Keratinocyte (primary cell): ENCODE measurements at regions not wholly inside any gene's neighbourhood (a gene's known extent, or its start where the extent isn't known, plus 50 kb on each side); places are given as distances from the start of the nearest gene placed in this dataset.

Experiments
- DNase-seq: peaks from one replicate; pipeline ENCODE4 v3.0.0-alpha.2; 2011; ENCODE audit warnings: low read depth, missing footprints, low spot score
- FAIRE-seq: peaks from 2 replicates; lab custom pipeline; 2011; peaks lifted over from hg19 to GRCh38; lab: Jason Lieb, UNC
- H2AFZ ChIP-seq: 2 replicates; pipeline ENCODE4 v1.6.0; 2012; ENCODE audit warnings: low read length, control low read depth, inconsistent platforms; ENCODE audit not compliant: control insufficient read depth
- H3K27ac ChIP-seq: 2 replicates; pipeline ENCODE4 v1.5.1; 2011; ENCODE audit warnings: low read length; ENCODE audit not compliant: control insufficient read depth, insufficient read depth
- H3K27me3 ChIP-seq: 3 replicates; pipeline ENCODE4 v1.6.0; 2011; ENCODE audit warnings: low read length; ENCODE audit not compliant: control insufficient read depth, insufficient read depth; ENCODE audit errors: extremely low read depth
- H3K36me3 ChIP-seq, 2 experiments: 2 replicates in 1 of 2; 3 replicates in 1 of 2; pipeline ENCODE4 v1.5.1; 2011; ENCODE audit warnings: low read length in 2 of 2, mild to moderate bottlenecking in 1 of 2; ENCODE audit not compliant: control insufficient read depth in 2 of 2, insufficient read depth in 2 of 2; ENCODE audit errors: extremely low read depth in 1 of 2
- H3K4me1 ChIP-seq: 3 replicates; pipeline ENCODE4 v1.5.1; 2011; ENCODE audit warnings: low read length; ENCODE audit not compliant: control insufficient read depth, insufficient read depth; ENCODE audit errors: extremely low read depth
- H3K4me2 ChIP-seq: 3 replicates; pipeline ENCODE4 v1.6.0; 2011; ENCODE audit warnings: low read depth, low read length; ENCODE audit not compliant: control insufficient read depth, insufficient read depth; ENCODE audit errors: extremely low read depth
- H3K4me3 ChIP-seq, 3 experiments: fragments of 200-600 bp in 1 of 3; sonication (generic) in 1 of 3; 2 replicates in 2 of 3; 3 replicates in 1 of 3; pipeline ENCODE4 v1.5.1; 2011 to 2016; ENCODE audit warnings: low read length in 3 of 3, mild to moderate bottlenecking in 3 of 3, control low read depth in 2 of 3, inconsistent platforms in 1 of 3, low read depth in 1 of 3, mixed read lengths in 1 of 3, mixed run types in 1 of 3, moderate library complexity in 1 of 3; ENCODE audit not compliant: control insufficient read depth in 2 of 3, insufficient read depth in 2 of 3; ENCODE audit errors: extremely low read depth in 1 of 3
- H3K79me2 ChIP-seq: 2 replicates; pipeline ENCODE4 v1.6.0; 2012; ENCODE audit warnings: low read length; ENCODE audit not compliant: control insufficient read depth, insufficient read depth
- H3K9ac ChIP-seq: 3 replicates; pipeline ENCODE4 v1.6.0; 2011; ENCODE audit warnings: low read length; ENCODE audit not compliant: control insufficient read depth, insufficient read depth; ENCODE audit errors: extremely low read depth
- H3K9me1 ChIP-seq: 3 replicates; pipeline ENCODE4 v1.6.0; 2011; ENCODE audit warnings: low read length; ENCODE audit not compliant: control insufficient read depth, insufficient read depth; ENCODE audit errors: extremely low read depth
- H3K9me3 ChIP-seq: 2 replicates; pipeline ENCODE4 v1.5.1; 2012; ENCODE audit warnings: low read depth, low read length; ENCODE audit not compliant: control insufficient read depth
- H4K20me1 ChIP-seq: 3 replicates; pipeline ENCODE4 v1.6.0; 2011; ENCODE audit warnings: low read length; ENCODE audit not compliant: control insufficient read depth, insufficient read depth; ENCODE audit errors: extremely low read depth
- CTCF ChIP-seq, 3 experiments: IDR thresholded peaks in 1 of 3; conservative IDR thresholded peaks in 1 of 3; optimal IDR thresholded peaks in 1 of 3; 2 replicates in 2 of 3; 3 replicates in 1 of 3; pipeline versions ENCODE3 to v1.5.1; 2011; ENCODE audit warnings: low read length in 3 of 3, mild to moderate bottlenecking in 3 of 3, moderate library complexity in 2 of 3, control low read depth in 1 of 3, inconsistent platforms in 1 of 3; ENCODE audit not compliant: insufficient read depth in 2 of 3; ENCODE audit errors: extremely low read depth in 1 of 3
- EZH2 ChIP-seq: IDR thresholded peaks from one replicate; pipeline ENCODE4 v1.6.1; 2012; ENCODE audit warnings: inconsistent platforms, mild to moderate bottlenecking, low read length, moderate library complexity
- dilution Hi-C: fragments of 300-500 bp; cut with MboI; formaldehyde crosslinking; loops from one replicate; pipeline ENCODE4 v1.7.0; 2020; ENCODE audit warnings: low sequenced_read_pairs; ENCODE audit not compliant: extremely low pct_ligation_motif_present

DNA sequence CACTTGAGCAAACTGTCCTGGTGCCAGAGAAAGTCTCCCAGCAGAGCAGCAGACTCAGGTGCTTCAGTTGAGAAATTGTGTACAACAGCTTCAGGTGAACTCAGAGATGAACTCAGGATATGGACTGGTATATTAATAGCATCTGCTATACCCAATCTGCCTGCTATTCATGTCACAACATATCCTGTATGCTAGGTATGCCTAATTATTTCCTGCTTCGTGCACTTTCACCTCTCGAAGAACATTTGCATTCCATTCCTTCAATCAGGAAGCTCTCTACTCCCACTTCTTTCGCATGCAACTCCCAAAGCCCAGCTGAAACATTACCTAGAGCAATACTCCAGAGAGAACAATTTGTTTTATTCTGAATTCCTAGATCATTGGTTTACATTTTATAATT, 207.7 kb downstream of the KCNA4 start:
- Histone ChIP-seq H3K27ac (no peak overlapping the region), H3K4me1 (no peaks in the 10 kb centered on the region), H3K4me3 (no peak overlapping the region), H4K20me1 (no peaks in the 10 kb centered on the region), H3K4me2 (no peak overlapping the region), H3K27me3 (no peaks in the 10 kb centered on the region), H3K9me3 (no peaks in the 10 kb centered on the region), H3K9ac (no peak overlapping the region), H3K9me1 (no peaks in the 10 kb centered on the region), H3K36me3 (no peaks in the 10 kb centered on the region), H3K79me2 (no peaks in the 10 kb centered on the region), H2AFZ (no peak overlapping the region)
- DNase-seq (no peak), FAIRE-seq (no peak)
- no peak for TF ChIP-seq EZH2
- TF ChIP-seq CTCF (optimal IDR thresholded peaks at IDR 0.05 in 1 of 3, IDR thresholded peaks at IDR 0.05 in 1 of 3, conservative IDR thresholded peaks at IDR 0.05 in 1 of 3; ENCODE audit: extremely low read depth in 1 of 3, insufficient read depth in 2 of 3, low read length in 3 of 3), result no peak
- dilution Hi-C loops, result no loop called here

DNA sequence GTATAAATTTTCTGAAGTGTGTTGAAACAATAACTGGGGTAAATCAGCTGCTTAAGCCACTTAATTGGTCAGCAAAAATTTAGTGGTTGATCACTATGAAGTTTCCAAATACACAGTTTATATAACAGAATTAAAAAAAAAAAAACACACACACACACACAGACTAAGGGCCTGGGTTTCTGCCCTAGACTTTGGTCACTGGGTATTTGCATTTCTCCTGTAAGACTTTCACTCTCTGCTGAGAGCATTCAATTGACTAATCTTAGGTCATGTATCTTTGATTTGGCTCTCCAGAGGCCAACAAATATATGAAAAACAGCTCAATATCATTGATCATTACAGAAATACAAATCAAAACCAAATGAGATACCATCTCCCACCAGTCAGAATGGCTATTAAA, 214.3 kb downstream of the KCNA4 start:
- H3K36me3 ChIP-seq, result no peaks in the 10 kb centered on the region
- no peak overlapping the region for H3K4me3 ChIP-seq
- H3K27ac ChIP-seq, result no peak overlapping the region
- no peaks in the 10 kb centered on the region for H4K20me1 ChIP-seq
- DNase-seq (no peak), FAIRE-seq (no peak)
- dilution Hi-C loops, result no loop called here
- no peaks in the 10 kb centered on the region for H3K9me3 ChIP-seq
- no peaks in the 10 kb centered on the region for H3K4me1 ChIP-seq
- H3K27me3 ChIP-seq, result no peaks in the 10 kb centered on the region
- H3K9me1 ChIP-seq, result no peaks in the 10 kb centered on the region
- no peak overlapping the region for H3K4me2 ChIP-seq
- no peaks in the 10 kb centered on the region for H3K79me2 ChIP-seq
- no peak overlapping the region for H3K9ac ChIP-seq
- TF ChIP-seq CTCF (optimal IDR thresholded peaks at IDR 0.05 in 1 of 3, IDR thresholded peaks at IDR 0.05 in 1 of 3, conservative IDR thresholded peaks at IDR 0.05 in 1 of 3; ENCODE audit: extremely low read depth in 1 of 3, insufficient read depth in 2 of 3, low read length in 3 of 3) (no peak), EZH2 (no peak)
- no peak overlapping the region for H2AFZ ChIP-seq
